Karpas-422 (cell line): ENCODE measurements at regions not wholly inside any gene's neighbourhood (a gene's known extent, or its start where the extent isn't known, plus 50 kb on each side); places are given as distances from the start of the nearest gene placed in this dataset.

Experiments
- DNase-seq: peaks from one replicate; pipeline ENCODE4 v3.0.0-alpha.2; 2015
- H2AFZ ChIP-seq: fragments of 200-600 bp; sonication (generic); 2 replicates; pipeline ENCODE4 v1.6.1; 2014; ENCODE audit warnings: antibody characterized with exemption, low read length, mixed read lengths
- H3K27ac ChIP-seq: fragments of 200-600 bp; sonication (generic); 2 replicates; pipeline ENCODE4 v1.5.1; 2014; ENCODE audit warnings: mild to moderate bottlenecking, low read length, moderate library complexity
- H3K27me3 ChIP-seq: fragments of 200-600 bp; sonication (generic); 2 replicates; pipeline ENCODE4 v1.6.1; 2014; ENCODE audit warnings: low read length, mixed read lengths
- H3K36me3 ChIP-seq: fragments of 200-600 bp; sonication (generic); 2 replicates; pipeline ENCODE4 v1.6.1; 2014; ENCODE audit warnings: low read length, mixed read lengths; ENCODE audit not compliant: insufficient read depth
- H3K4me1 ChIP-seq: fragments of 200-600 bp; sonication (generic); 2 replicates; pipeline ENCODE4 v1.6.1; 2014; ENCODE audit warnings: mild to moderate bottlenecking, low read length, mixed read lengths
- H3K4me2 ChIP-seq: fragments of 200-600 bp; sonication (generic); 2 replicates; pipeline ENCODE4 v1.6.1; 2014; ENCODE audit warnings: low read length, low read depth, mild to moderate bottlenecking; ENCODE audit not compliant: poor library complexity, severe bottlenecking
- H3K4me3 ChIP-seq: fragments of 200-600 bp; sonication (generic); 2 replicates; pipeline ENCODE4 v1.5.1; 2014; ENCODE audit warnings: mild to moderate bottlenecking, antibody characterized with exemption, low read length, mixed read lengths
- H3K79me2 ChIP-seq: fragments of 200-600 bp; sonication (generic); 2 replicates; pipeline ENCODE4 v1.6.1; 2014; ENCODE audit warnings: mild to moderate bottlenecking, low read length, mixed read lengths
- H3K9ac ChIP-seq: fragments of 200-600 bp; sonication (generic); 2 replicates; pipeline ENCODE4 v1.6.0; 2014; ENCODE audit warnings: low read length
- H3K9me2 ChIP-seq: fragments of 200-600 bp; sonication (generic), shearing (Covaris generic); replicated peaks from 2 replicates; pipeline ENCODE4 v1.6.0; 2014; ENCODE audit warnings: mild to moderate bottlenecking, low read length, moderate library complexity; ENCODE audit not compliant: insufficient read depth
- H3K9me3 ChIP-seq: fragments of 300-700, 200-600 bp; sonication (generic); 2 replicates; pipeline ENCODE4 v1.6.1; 2014; ENCODE audit warnings: low read length, mixed read lengths
- H4K20me1 ChIP-seq: fragments of 200-600 bp; sonication (generic); 2 replicates; pipeline ENCODE4 v1.6.1; 2014; ENCODE audit warnings: mild to moderate bottlenecking, antibody characterized with exemption, low read length, low read depth; ENCODE audit not compliant: insufficient read depth

- Histone ChIP-seq H3K9me3 (no peaks in the 10 kb centered on the region), H3K79me2 (no peaks in the 10 kb centered on the region), H3K4me1 (no peaks in the 10 kb centered on the region), H3K27ac (no peak overlapping the region), H2AFZ (no peak overlapping the region), H3K4me2 (no peak overlapping the region), H4K20me1 (no peaks in the 10 kb centered on the region), H3K27me3 (no peaks in the 10 kb centered on the region), H3K9ac (no peak overlapping the region), H3K4me3 (no peak overlapping the region), H3K36me3 (no peaks in the 10 kb centered on the region), H3K9me2 (no peaks in the 10 kb centered on the region)
- no peak for DNase-seq
Measured at GRCh38 chr3:68274286-68274685, 619.9 kb upstream of the SUCLG2 start.

- H3K9ac ChIP-seq, result no peak overlapping the region
- no peaks in the 10 kb centered on the region for H4K20me1 ChIP-seq
- DNase-seq, result no peak
- H3K4me2 ChIP-seq, result no peak overlapping the region
- H3K4me1 ChIP-seq, result no peaks in the 10 kb centered on the region
- no peak overlapping the region for H3K4me3 ChIP-seq
- no peaks in the 10 kb centered on the region for H3K9me3 ChIP-seq
- no peak overlapping the region for H2AFZ ChIP-seq
- no peak overlapping the region for H3K27ac ChIP-seq
- no peaks in the 10 kb centered on the region for H3K27me3 ChIP-seq
- no peaks in the 10 kb centered on the region for H3K36me3 ChIP-seq
- H3K9me2 ChIP-seq, result no peaks in the 10 kb centered on the region
- H3K79me2 ChIP-seq, result no peaks in the 10 kb centered on the region
Measured at GRCh38 chr3:68271145-68271544, 616.7 kb upstream of the SUCLG2 start.

- H3K9me3 ChIP-seq, result no peaks in the 10 kb centered on the region
- peak; percentile 49 for DNase-seq
- no peak overlapping the region for H3K4me2 ChIP-seq
- no peak overlapping the region for H2AFZ ChIP-seq
- H3K4me3 ChIP-seq, result no peak overlapping the region
- no peaks in the 10 kb centered on the region for H4K20me1 ChIP-seq
- H3K27ac ChIP-seq, result no peak overlapping the region
- H3K4me1 ChIP-seq, result no peaks in the 10 kb centered on the region
- H3K27me3 ChIP-seq, result no peaks in the 10 kb centered on the region
- H3K36me3 ChIP-seq, result no peaks in the 10 kb centered on the region
- no peaks in the 10 kb centered on the region for H3K79me2 ChIP-seq
- H3K9me2 ChIP-seq, result no peaks in the 10 kb centered on the region
- no peak overlapping the region for H3K9ac ChIP-seq
Measured at GRCh38 chr3:68256635-68257223, 602.3 kb upstream of the SUCLG2 start.

GRCh38 chr3:68249265-68249664 lies 594.9 kb upstream of the SUCLG2 start:
- Histone ChIP-seq H3K9ac (no peak overlapping the region), H3K4me2 (no peak overlapping the region), H3K27ac (no peak overlapping the region), H4K20me1 (no peaks in the 10 kb centered on the region), H2AFZ (no peak overlapping the region), H3K79me2 (no peaks in the 10 kb centered on the region), H3K9me2 (no peaks in the 10 kb centered on the region), H3K27me3 (no peaks in the 10 kb centered on the region), H3K4me1 (no peaks in the 10 kb centered on the region), H3K4me3 (no peak overlapping the region), H3K9me3 (no peaks in the 10 kb centered on the region), H3K36me3 (no peaks in the 10 kb centered on the region)
- DNase-seq, result no peak

- Histone ChIP-seq H3K79me2 (no peaks in the 10 kb centered on the region), H2AFZ (no peak overlapping the region), H3K9me2 (no peaks in the 10 kb centered on the region), H3K36me3 (no peaks in the 10 kb centered on the region), H4K20me1 (no peaks in the 10 kb centered on the region), H3K4me1 (no peaks in the 10 kb centered on the region), H3K4me2 (no peak overlapping the region), H3K9ac (no peak overlapping the region), H3K9me3 (no peaks in the 10 kb centered on the region), H3K27ac (no peak overlapping the region), H3K27me3 (no peaks in the 10 kb centered on the region), H3K4me3 (no peak overlapping the region)
- no peak for DNase-seq
Measured at GRCh38 chr3:68242606-68243005, 588.2 kb upstream of the SUCLG2 start.

- H3K27ac ChIP-seq, result no peak overlapping the region
- H3K9ac ChIP-seq, result no peak overlapping the region
- H3K9me3 ChIP-seq, result no peaks in the 10 kb centered on the region
- no peaks in the 10 kb centered on the region for H3K36me3 ChIP-seq
- H3K79me2 ChIP-seq, result no peaks in the 10 kb centered on the region
- H3K4me1 ChIP-seq, result no peaks in the 10 kb centered on the region
- no peak overlapping the region for H3K4me3 ChIP-seq
- DNase-seq, result no peak
- H2AFZ ChIP-seq, result no peak overlapping the region
- H3K4me2 ChIP-seq, result no peak overlapping the region
- no peaks in the 10 kb centered on the region for H3K27me3 ChIP-seq
- no peaks in the 10 kb centered on the region for H3K9me2 ChIP-seq
- no peaks in the 10 kb centered on the region for H4K20me1 ChIP-seq
Measured at GRCh38 chr3:68239542-68239941, 585.1 kb upstream of the SUCLG2 start.

GRCh38 chr3:68234076-68234780 lies 579.8 kb upstream of the SUCLG2 start:
- Histone ChIP-seq H2AFZ (no peak overlapping the region), H3K9ac (no peak overlapping the region), H3K4me1 (no peaks in the 10 kb centered on the region), H3K27me3 (no peaks in the 10 kb centered on the region), H3K79me2 (no peaks in the 10 kb centered on the region), H3K9me3 (no peaks in the 10 kb centered on the region), H3K9me2 (no peaks in the 10 kb centered on the region), H3K4me2 (no peak overlapping the region), H3K4me3 (no peak overlapping the region), H3K27ac (no peak overlapping the region), H3K36me3 (no peaks in the 10 kb centered on the region), H4K20me1 (no peaks in the 10 kb centered on the region)
- no peak for DNase-seq

- H4K20me1 ChIP-seq, result no peaks in the 10 kb centered on the region
- H3K36me3 ChIP-seq, result no peaks in the 10 kb centered on the region
- H3K27ac ChIP-seq, result no peak overlapping the region
- H3K9me2 ChIP-seq, result no peaks in the 10 kb centered on the region
- H3K9me3 ChIP-seq, result no peaks in the 10 kb centered on the region
- H3K4me2 ChIP-seq, result no peak overlapping the region
- no peak overlapping the region for H3K4me3 ChIP-seq
- no peak overlapping the region for H3K9ac ChIP-seq
- no peaks in the 10 kb centered on the region for H3K4me1 ChIP-seq
- no peak overlapping the region for H2AFZ ChIP-seq
- no peaks in the 10 kb centered on the region for H3K79me2 ChIP-seq
- H3K27me3 ChIP-seq, result no peaks in the 10 kb centered on the region
- DNase-seq, result no peak
Measured at GRCh38 chr3:68228856-68229255, 574.4 kb upstream of the SUCLG2 start.
